ENCODE measurements at regions not wholly inside any gene's neighbourhood (a gene's known extent, or its start where the extent isn't known, plus 50 kb on each side); places are given as distances from the start of the nearest gene placed in this dataset.
"Not testable (repeated sequence)": the region's sequence is repeated elsewhere in the genome, so short reads cannot be mapped to it uniquely, and the experiment has no call there.

DNA sequence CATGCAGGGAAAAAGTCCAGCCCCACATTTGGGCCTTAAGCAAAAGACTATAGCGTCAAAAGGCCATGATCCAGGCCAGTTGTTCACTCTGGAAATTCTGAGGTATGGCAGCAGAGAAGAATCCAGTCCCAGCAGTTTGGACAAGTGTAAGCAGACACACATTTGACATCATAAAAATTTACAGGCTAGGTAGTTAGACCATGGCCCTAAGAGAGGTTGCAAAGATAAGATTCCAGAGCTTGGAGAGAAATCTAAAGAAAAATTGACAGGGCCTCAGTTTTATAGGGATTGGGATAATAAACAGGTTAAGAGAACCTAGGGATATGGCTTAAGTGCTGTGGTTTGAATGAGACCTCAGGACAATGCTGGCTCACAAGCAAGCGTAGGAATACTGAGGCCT, 884.4 kb upstream of the SORCS1 start:
- DNase-seq: no peak

DNA sequence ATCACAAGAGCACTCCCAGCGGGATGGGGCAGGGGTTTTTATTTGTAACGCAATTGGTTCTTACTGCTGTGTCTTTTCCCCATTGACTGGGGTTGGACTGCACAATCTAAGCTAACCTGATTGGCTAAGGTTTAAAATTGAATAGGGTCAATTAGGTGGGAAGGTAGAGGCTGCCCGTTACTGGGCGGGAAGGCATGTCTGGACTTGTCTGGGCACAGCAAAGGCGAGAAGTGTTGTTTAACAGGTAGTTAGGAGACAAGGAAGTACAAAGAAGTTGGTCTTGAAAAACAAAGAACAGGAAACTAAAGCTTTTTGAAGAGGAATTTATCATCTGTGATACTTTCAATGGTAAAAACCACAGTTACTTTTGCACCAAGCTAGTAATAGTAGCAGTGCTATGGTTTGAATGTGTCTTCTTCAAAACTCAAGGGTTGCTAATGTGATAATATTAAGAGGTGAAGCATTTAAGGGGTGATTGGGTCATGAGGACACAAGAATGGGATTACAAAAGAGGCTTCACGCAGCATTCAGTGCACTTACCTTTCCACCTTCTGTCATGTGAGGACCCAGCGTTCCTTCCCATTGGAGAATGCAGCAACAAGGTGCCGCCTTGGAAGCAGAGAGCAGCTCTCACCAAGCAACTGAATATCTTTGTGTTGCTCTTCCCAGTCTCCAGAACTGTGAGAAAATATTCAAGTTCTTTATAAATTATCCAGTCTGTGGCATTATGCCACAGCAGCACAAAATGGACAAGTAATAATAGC, 875.5 kb upstream of the SORCS1 start:
- DNase-seq: no peak

DNA sequence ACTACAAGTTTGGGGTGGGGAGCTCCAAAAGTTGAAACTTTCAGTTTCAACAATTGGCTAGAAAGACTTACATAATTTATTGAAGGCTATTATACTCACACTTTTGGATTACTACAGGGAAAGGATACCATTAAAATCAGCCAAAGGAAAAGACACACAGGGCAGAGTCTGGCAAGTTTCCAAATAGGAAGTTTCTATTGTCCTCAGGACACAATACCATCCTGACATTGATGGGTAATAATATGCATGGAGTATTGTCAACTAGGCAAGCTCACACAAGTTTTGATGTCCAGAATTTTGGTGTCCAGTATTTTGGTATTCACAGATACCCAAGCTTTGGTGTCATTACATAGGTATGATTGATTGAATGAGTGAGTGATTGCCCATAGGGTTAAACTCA, 872.6 kb upstream of the SORCS1 start:
- DNase-seq: no peak

DNA sequence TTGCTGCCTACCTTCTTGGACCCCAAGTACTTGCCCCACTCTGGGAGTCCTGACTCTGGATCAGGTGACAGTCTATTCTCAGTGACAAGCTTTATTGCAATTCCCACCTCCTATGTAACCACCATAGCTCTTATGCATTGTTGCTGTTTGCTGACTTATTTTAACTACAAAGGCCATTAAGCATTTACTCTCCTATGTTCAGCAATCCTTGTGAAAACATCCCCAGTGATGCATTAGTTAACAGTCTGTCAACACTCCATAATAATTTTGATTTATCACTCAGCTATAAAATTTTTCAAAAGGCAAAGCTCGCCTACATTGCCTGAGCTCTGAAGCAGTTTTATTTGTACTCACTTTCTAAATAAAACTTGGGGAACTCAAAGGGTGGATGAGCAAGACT, 871.8 kb upstream of the SORCS1 start:
- DNase-seq: no peak

DNA sequence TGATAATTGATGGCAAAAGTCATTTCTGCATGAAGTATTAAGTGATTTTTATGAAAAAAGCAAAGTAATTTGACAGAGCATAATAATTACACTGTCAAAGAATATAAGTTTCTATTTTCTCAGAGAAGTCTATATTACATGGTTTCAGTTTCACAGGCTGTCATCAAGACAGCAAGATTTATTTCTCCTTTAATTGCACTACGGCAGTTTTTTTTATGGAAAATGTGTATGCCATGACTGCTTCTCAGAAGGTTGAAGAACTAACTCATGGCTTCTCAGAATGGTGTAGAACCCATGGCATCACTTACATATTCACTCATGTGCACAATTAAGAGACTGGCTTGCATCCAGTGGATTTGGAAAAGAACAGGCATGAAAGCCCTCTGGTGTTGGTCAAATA, 870.3 kb upstream of the SORCS1 start:
- DNase-seq: no peak

DNA sequence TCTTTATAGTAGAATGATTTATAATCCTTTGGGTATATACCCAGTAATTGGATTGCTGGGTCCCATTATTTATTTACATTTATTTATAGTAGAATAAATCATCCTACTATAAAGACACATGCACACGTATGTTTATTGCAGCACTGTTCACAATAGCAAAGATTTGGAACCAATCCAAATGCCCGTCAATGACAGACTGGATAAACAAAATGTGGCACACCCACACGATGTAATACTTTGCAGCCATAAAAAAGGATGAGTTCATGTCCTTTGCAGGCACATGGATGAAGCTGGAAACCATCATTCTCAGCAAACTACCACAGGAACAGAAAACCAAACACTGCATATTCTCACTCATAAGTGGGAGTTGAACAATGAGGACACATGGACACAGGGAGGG, 869.0 kb upstream of the SORCS1 start:
- not testable (repeated sequence) for DNase-seq

DNA sequence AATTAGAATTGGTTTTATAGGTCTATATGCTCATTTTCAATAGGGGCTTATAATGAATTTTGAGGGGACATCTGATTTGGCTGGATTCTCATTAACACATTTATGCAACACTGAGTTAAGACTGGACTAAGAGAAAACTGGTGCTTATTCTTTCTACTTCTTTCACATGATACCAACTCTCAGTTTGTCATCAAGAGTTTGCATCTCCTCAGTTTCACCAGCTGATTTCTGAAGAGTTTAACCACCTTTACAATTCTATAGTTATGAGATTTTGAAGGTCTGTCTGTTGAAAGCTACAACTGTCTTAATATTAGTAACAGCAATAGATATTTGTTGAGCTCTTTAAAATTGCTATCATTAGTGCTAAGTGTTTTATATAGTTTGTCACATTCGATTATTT, 867.0 kb upstream of the SORCS1 start:
- DNase-seq: no peak

DNA sequence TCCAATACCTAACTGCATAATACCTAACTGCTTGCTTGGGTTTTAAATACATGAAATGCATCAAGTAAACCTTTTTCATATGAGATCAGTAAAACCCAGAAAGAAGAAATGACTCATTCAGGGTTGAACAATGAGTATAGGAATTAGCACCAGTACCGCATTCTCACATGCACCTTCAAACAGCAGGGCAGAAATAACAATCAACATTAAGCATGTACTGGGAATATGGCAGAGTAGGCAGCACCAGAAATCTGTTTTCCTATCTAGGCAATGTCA, 850.3 kb upstream of the SORCS1 start:
- DNase-seq: no peak

DNA sequence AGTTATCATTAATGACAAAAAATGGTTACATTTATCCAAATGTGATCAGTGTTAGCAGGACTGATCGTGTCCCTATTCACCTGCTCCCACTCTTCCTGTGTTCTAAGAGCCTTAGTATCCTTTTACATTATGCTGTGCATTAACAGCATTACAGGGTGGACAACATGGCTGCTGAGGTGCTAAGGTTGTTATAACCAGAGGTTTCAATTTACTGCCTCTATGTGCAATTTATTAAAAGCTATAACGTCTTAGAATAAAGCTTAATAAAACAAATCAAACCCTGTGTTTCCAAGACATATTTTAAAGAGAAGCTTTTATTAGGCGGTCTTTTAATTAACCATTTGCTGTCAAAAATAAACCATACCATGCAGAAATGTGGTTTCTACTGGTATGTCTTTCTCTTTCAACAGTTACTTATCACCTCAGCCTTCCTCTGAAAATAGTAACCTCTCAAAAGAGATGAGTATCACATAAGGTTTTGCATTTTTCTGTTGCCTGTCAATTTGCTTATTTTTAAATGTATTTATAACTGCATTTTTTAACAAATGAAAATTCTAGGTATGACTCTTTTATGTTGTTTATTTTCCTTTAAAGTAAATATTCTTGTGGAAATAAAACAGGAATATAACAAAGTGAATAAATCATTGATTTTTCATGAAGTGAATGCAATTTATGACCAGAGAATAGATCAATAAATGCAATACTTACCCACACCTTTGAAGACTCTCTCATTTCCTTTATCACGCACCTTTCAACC, 849.8 kb upstream of the SORCS1 start:
- no peak for DNase-seq

DNA sequence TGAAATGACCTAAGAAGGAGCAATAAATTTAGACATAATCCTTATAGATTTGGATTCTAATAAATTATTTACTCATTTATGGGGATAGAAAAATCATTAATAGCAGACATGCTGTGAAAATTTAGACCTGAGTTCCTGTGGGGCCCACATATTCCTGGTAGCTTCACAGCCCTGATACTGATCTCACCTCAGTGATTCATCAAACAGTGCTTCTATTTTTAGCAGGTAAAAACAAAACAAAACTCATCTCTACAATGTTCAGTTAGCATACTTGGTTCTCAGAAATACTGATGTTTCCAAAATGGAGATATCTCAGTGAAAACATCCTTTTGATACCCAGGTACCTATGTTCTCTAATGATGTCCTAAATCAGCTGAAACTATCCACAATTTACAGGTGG, 841.1 kb upstream of the SORCS1 start:
- no peak for DNase-seq

DNA sequence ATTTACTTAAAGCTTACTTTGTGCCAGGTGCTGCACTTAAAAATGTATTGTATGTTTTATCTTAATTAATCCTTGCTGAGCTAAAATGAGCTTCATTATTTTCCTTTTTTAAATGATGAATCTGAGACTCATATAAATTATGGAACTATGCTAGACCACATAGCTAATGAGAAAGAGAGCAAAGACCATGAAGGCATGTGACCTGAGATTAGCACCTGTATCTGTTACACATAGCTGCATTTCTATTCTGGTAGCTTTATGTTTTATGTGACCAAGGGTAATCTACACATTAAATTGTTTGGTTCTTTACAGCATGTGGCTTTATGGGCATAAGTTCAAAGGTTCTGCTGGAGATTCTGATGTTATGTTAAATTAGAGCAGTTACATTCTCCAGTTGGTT, 839.1 kb upstream of the SORCS1 start:
- DNase-seq: no peak

DNA sequence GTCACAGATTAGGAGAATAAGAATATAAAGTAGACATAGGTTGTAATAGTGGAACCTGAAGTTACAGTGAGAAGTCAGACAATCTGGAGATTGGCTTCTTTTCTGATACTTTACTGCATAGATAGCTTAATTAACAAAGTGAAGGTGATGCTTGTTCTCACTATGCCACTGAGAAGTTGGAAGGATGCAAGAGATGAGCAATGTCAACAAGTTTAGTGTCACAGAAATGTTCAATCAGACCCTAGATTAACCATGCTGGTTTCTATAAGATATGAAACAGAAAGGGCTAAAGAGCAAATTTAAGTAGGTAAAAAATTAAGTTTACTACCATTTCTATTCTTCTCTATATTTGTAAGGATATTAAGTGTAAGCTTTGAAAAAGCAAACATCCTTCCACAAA, 838.6 kb upstream of the SORCS1 start:
- no peak for DNase-seq

DNA sequence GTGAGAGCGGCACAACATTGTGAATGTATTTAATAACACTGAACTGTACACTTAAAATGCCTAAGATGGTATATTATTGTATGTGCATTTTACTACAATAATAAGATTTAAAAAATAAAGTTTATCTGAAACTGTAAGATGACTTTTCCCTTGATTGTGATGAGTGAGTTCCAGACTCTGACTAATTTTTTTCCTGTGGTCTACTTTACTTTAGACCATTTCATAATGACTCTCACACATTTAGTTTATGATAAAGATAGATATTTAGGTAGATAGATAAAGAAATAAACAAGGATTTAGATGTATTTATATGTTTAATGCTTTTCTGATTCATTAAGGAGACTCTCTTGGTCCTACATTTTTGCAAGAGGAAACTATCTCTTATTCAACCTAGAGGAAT, 835.9 kb upstream of the SORCS1 start:
- DNase-seq: no peak

DNA sequence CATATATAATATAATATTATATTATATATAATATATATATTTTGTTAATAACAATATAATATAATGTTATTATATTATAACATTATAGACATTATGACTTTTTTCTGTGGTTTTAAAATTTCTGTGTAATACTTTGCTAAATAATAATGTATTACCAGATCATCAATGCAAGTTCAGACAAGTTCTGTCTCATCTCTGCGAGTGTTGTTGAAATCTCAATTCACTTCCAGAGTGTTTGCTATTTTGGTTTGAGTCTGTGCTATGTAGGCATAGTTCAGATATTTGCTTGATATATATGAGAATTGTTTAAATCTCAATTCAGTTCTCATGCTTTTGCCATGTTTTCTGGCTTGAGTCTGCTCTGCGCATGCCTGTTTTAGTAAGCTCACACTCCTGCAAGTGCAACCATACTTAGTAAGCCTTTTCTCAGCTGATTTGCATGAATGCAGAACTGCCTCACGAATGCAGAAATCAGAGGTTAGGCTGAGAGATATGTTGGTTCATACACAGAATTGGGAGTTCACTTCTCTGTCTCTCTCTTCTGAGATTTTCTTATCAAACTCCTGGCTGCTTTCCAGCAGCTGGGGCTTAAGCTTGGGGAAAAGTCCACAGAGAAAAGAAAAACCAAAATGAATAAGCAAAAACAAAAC, 830.2 kb upstream of the SORCS1 start:
- no peak for DNase-seq

DNA sequence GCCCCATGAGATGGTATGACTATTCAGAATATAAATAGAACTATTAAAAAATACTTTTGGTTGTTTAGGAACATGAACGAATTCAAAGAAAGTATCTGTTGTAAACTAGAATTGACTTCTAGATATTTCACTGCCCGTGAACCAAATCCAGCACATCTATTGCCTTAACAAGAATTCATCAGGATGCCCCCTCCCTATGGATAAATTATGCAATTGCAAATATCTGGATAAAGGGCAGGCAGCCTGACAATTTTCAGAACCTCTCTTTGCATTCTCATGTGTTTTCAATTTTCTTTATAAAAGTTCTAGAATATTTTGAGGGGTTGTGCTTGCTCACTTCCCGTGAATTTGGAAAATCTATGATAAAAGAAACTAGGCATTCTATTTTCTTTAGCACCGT, 822.1 kb upstream of the SORCS1 start:
- DNase-seq: no peak

DNA sequence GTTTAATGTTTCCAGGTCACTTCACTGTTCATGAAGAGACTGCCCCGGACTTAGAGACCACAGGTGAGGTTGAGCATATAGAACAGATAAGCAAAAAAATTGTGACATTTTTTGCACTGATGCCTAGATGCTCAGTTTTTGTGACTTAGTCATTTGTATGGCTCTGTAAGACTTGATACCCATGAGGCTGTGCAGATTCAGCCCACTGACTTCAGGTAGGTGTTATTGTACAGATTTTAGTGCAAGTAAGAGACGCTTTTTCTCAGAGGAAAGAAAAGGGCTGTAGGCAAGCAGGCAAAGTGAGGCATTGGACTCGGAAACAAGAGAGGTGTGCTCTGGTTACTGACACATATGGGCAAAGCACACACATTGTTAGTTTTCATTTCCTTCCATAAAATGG, 820.1 kb upstream of the SORCS1 start:
- DNase-seq: no peak

DNA sequence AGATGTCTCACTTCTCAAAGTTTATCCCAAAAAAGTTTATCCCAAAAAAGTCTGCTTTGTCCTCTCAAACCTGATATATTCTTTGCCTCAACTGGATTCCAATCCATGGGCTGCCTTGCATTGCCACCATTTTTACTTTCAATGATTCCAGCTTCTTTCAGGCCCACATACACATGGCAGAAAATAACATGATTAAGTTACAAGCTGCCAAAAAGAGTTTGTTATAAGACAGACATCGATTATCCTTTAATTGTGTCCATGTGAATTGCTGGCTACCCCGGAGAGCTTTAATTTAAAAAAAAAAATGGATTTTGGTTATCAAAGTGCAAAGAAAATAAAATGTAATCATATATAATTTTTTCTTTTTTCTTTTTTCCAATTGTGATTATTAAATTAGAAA, 819.6 kb upstream of the SORCS1 start:
- DNase-seq: no peak

DNA sequence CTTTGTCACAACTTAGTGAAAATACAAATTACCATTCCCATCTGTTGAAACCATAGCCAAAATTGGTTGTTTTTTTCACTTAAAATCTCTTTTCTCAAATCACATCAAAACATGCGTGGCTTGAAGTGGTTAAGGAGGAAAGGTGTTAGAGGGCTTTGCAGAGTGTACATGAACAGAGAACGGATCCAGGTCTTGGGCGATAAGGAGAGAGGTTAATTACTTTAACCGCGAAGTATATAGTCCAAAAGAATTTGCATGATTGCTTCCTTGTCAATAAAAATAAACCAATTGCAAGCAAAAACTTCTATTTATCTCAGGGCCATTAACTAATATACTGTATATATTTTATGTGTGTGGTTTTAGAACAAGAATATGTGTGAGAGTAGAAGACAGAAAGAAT, 813.9 kb upstream of the SORCS1 start:
- DNase-seq: no peak

DNA sequence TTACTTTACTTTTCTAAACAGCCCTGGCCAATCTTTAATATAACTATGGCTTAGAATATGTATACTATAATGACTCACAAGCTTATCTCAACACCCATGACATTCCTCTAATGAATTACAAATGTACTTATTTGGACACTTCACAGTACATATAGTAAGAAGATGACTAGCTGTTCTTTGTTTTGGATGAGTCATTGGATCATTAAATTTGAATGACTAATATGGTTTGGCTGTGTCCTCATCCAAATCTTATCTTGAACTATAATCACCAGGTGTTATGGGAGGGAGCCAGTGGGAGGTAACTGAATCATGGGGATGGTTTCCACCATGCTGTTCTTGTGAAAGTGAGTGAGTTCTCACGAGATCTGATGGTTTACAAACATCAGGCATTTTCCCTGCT, 807.5 kb upstream of the SORCS1 start:
- DNase-seq: no peak

DNA sequence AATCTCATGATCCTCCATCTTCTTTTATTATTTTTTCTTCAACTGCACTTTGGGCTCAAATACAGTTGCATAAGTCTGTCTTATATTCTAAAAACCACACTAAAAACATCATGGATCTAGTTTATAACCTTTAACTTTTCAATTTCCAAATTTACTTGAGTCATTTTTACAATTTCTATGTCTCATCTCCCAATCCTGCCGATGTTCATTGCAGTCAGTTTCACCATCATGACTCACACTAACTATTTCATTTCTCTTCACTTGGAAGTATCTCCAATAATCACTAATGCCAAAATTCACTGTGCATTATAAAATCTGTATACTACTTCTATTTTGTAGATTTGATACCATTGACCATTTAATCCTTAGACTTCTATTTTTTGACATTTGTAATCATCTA, 806.9 kb upstream of the SORCS1 start:
- no peak for DNase-seq

DNA sequence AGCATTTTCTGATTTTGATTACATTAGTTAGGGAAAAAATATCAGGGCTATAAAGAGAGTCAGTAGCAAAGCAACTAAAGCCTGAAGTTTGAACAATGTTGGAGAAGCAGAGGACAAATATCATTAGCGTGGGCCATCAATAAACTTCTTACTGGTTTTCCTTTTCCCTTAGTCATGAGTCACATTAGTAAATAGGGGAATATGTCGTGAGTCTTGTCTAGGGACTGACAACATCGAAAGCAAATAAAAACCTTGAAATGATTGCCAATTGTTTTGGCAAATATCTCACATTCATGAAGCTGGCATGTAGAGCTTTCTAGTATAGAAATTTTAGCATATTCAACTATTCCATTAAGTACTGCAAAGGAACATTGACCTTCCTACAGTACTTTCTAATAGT, 806.0 kb upstream of the SORCS1 start:
- no peak for DNase-seq

DNA sequence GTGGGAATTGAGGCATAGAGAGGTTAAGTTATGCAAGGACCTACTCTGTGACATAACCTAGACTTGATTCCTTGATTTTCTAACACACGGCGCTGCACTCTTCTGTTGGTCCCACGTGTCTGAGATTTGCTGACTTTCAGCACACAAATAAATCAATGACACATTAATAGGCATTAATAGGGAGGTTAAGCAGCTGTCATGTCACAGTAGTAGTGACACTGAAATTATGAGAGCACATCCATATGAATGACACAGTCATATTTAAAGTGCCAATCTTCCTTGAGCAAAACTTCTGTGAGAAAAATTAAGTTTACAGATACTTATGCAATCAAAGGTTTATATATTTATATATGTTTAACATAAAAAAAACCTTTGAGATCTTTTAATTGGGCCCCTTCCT, 805.4 kb upstream of the SORCS1 start:
- DNase-seq: no peak

DNA sequence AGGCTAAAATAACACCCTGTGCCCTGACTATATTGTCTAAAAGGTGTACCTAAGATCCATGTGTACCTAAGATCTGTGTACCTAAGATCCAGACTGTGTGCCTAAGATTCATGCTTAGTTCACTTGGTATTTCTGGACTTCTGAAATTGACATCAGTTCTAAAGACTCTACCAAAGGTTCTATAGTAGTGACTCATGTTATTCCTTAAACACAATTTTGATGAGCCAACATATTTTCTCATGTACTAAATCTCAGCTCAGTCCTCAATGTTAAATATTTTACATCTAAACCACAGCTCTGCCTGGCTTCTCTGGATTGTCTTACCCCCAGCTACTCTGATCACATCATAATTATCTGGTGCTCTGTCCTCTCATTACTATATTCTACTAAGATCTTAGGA, 802.3 kb upstream of the SORCS1 start:
- no peak for DNase-seq

Data from hematopoietic multipotent progenitor cell treated with erythropoietin and hydrocortisone succinate and interleukin-3 and kit ligand, for 6 days (in vitro differentiated cells).